Neural progenitor cell (in vitro differentiated cells): ENCODE measurements at regions not wholly inside any gene's neighbourhood (a gene's known extent, or its start where the extent isn't known, plus 50 kb on each side); places are given as distances from the start of the nearest gene placed in this dataset.

Experiments
- EZH2phosphoT487 ChIP-seq: fragments of 200-600 bp; sonication (generic); IDR thresholded peaks from 2 replicates; pipeline ENCODE4 v1.6.1; 2017; ENCODE audit warnings: antibody characterized with exemption
- TF ChIP-seq, protein P1 (sequence below): fragments of 200-600 bp; sonication (generic); IDR thresholded peaks from 2 replicates; pipeline ENCODE4 v1.5.1; 2017; ENCODE audit warnings: antibody characterized with exemption, mild to moderate bottlenecking

GRCh38 chr1:4062041-4062440 lies 162.0 kb upstream of the C1orf174 start:
- TF ChIP-seq, protein P1, sequence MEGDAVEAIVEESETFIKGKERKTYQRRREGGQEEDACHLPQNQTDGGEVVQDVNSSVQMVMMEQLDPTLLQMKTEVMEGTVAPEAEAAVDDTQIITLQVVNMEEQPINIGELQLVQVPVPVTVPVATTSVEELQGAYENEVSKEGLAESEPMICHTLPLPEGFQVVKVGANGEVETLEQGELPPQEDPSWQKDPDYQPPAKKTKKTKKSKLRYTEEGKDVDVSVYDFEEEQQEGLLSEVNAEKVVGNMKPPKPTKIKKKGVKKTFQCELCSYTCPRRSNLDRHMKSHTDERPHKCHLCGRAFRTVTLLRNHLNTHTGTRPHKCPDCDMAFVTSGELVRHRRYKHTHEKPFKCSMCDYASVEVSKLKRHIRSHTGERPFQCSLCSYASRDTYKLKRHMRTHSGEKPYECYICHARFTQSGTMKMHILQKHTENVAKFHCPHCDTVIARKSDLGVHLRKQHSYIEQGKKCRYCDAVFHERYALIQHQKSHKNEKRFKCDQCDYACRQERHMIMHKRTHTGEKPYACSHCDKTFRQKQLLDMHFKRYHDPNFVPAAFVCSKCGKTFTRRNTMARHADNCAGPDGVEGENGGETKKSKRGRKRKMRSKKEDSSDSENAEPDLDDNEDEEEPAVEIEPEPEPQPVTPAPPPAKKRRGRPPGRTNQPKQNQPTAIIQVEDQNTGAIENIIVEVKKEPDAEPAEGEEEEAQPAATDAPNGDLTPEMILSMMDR = no peak
- no peak for TF ChIP-seq EZH2phosphoT487
